ENCODE measurements at regions not wholly inside any gene's neighbourhood (a gene's known extent, or its start where the extent isn't known, plus 50 kb on each side); places are given as distances from the start of the nearest gene placed in this dataset.

DNA sequence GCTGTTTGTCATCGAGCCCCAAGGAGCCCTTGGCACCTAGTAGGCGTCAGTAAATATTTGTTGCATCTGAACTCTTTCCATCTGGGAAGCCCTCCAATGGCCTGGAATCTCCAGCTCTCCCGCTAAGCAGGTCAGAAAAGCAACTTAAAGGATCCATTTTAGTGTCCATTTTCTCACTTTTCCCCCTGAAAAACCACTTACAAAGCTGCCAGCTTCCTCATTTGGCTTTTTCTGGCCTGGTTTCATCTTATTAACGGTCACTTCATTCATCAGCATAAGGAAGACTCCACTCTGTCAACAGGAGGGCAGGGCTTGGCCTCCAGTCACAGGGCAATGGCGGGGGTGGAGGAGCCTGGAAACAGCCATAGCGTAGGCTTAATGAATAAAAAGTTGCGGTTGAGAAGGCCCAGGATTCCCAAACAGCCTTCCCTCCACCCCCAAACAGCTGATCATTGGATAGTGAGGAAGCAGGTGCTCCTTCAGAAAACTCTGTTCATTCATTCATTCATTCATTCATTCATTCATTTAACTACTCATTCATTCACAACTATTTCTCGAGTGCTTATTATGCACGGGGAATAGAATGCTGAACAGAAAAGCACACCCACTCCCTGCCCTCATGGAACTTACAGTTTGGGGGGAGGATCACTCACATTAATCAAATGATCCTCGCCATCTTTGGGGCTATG, 104.5 kb upstream of the RCN1 start:
- Histone ChIP-seq H3K27ac (no peak overlapping the region), H3K4me1 (no peaks in the 10 kb centered on the region), H3K36me3 (no peaks in the 10 kb centered on the region), H3K9me3 (peaks cover 0 to 5% of the 10 kb centered on the region in 2 donors), H3K27me3 (peaks cover 0 to 2% of the 10 kb centered on the region in 2 donors), H3K4me3 (no peak overlapping the region)
- DNase-seq (ENCODE audit: low spot score): no peak
- TF ChIP-seq, protein P1, sequence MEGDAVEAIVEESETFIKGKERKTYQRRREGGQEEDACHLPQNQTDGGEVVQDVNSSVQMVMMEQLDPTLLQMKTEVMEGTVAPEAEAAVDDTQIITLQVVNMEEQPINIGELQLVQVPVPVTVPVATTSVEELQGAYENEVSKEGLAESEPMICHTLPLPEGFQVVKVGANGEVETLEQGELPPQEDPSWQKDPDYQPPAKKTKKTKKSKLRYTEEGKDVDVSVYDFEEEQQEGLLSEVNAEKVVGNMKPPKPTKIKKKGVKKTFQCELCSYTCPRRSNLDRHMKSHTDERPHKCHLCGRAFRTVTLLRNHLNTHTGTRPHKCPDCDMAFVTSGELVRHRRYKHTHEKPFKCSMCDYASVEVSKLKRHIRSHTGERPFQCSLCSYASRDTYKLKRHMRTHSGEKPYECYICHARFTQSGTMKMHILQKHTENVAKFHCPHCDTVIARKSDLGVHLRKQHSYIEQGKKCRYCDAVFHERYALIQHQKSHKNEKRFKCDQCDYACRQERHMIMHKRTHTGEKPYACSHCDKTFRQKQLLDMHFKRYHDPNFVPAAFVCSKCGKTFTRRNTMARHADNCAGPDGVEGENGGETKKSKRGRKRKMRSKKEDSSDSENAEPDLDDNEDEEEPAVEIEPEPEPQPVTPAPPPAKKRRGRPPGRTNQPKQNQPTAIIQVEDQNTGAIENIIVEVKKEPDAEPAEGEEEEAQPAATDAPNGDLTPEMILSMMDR (IDR thresholded peaks at IDR 0.05): no peak

- TF ChIP-seq, protein P1 (IDR thresholded peaks at IDR 0.05): no peak
- Histone ChIP-seq H3K36me3 (no peaks in the 10 kb centered on the region), H3K27me3 (no peaks in the 10 kb centered on the region), H3K27ac (no peak overlapping the region), H3K4me1 (no peaks in the 10 kb centered on the region), H3K9me3 (peaks cover 0 to 14% of the 10 kb centered on the region in 2 donors), H3K4me3 (no peak overlapping the region)
- no peak for DNase-seq (ENCODE audit: low spot score)
Measured at GRCh38 chr11:31981457-31981856, 109.4 kb upstream of the RCN1 start.

DNA sequence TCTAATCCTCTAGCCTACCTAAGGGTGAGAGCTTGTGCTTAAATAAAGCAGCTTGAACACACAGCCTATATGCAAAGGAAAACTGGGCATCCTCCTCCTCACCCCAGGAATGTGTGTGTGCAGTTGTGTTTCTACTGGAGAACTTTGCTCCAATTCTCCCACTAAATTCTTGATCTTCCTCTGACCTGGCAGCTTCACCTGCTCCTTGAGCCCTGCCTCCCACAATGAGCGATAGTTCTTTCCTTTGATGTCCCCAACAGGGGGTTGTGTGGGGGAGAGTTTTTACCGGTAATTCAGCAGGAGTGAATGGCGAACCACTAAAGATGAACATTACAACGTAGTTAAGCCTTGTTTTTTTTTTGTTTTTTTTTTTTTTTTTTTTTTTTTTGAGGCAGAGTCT, 113.5 kb upstream of the RCN1 start:
- Histone ChIP-seq H3K27me3 (no peaks in the 10 kb centered on the region), H3K9me3 (peaks cover 0 to 14% of the 10 kb centered on the region in 2 donors), H3K4me3 (no peak overlapping the region), H3K36me3 (no peaks in the 10 kb centered on the region), H3K27ac (no peak overlapping the region), H3K4me1 (no peaks in the 10 kb centered on the region)
- no peak for DNase-seq (ENCODE audit: low spot score)
- TF ChIP-seq, protein P1 (IDR thresholded peaks at IDR 0.05): no peak

- no peak overlapping the region for H3K4me3 ChIP-seq
- H3K4me1 ChIP-seq: no peaks in the 10 kb centered on the region
- DNase-seq (ENCODE audit: low spot score): no peak
- no peaks in the 10 kb centered on the region for H3K36me3 ChIP-seq
- no peaks in the 10 kb centered on the region for H3K9me3 ChIP-seq
- no peaks in the 10 kb centered on the region for H3K27me3 ChIP-seq
- H3K27ac ChIP-seq: no peak overlapping the region
- TF ChIP-seq, protein P1 (IDR thresholded peaks at IDR 0.05): no peak
Measured at GRCh38 chr11:31974366-31975136, 116.3 kb upstream of the RCN1 start.

DNA sequence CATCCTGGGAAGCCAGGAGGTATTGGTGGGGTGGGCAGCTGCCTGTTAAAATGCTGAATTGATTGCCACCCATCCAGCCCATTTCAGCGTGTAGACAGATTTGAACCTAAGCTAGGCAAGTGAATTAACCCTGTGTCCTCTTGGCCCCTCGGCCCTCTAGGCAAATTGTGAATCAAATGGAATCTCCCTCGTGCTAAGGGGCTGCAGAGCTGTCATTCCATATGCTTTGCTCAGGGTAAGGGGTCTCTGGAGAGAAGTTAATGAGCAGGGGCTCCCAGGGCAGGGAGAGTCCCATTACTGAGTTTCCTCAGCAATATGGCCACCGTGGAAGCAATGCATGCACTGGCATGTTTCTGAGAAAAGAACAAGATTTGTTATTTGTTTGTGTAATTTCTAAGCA, 117.7 kb upstream of the RCN1 start:
- no peaks in the 10 kb centered on the region for H3K36me3 ChIP-seq
- H3K27ac ChIP-seq: no peak overlapping the region
- DNase-seq (ENCODE audit: low spot score): no peak
- H3K27me3 ChIP-seq: no peaks in the 10 kb centered on the region
- H3K9me3 ChIP-seq: no peaks in the 10 kb centered on the region
- no peaks in the 10 kb centered on the region for H3K4me1 ChIP-seq
- H3K4me3 ChIP-seq: no peak overlapping the region
- TF ChIP-seq, protein P1 (IDR thresholded peaks at IDR 0.05): no peak

All from right atrium auricular region (tissue), 2 donors.